HL-60 (cell line): ENCODE measurements at regions not wholly inside any gene's neighbourhood (a gene's known extent, or its start where the extent isn't known, plus 50 kb on each side); places are given as distances from the start of the nearest gene placed in this dataset.

Source experiments
- DNase-seq, 2 experiments: peaks; one replicate each; pipeline ENCODE4 v3.0.0-alpha.2; 2010 to 2020; ENCODE audit warnings: low read depth in 1 of 2, low spot score in 1 of 2
- H3K27ac ChIP-seq: fragments of 250-450 bp; sonication (Bioruptor Pico); replicated peaks from 2 replicates; pipeline ENCODE4 v1.5.1; 2020; ENCODE audit warnings: mild to moderate bottlenecking, moderate library complexity
- H3K27me3 ChIP-seq: fragments of 250-450 bp; sonication (Bioruptor Pico); 2 replicates; pipeline ENCODE4 v1.5.1; 2021; ENCODE audit warnings: mild to moderate bottlenecking, moderate library complexity; ENCODE audit not compliant: insufficient read depth, poor library complexity, severe bottlenecking
- H3K4me3 ChIP-seq: replicated peaks from 2 replicates; pipeline ENCODE4 v1.5.1; 2011; ENCODE audit warnings: mild to moderate bottlenecking, control low read depth, low read length; ENCODE audit not compliant: insufficient read depth
- GABPA ChIP-seq: IDR thresholded peaks from 2 replicates; pipeline ENCODE4 v1.6.1; 2012; ENCODE audit warnings: low read depth
- POLR2AphosphoS5 ChIP-seq: IDR thresholded peaks from 2 replicates; pipeline ENCODE4 v1.6.1; 2012; ENCODE audit warnings: low read depth
- SPI1 ChIP-seq: IDR thresholded peaks from 2 replicates; pipeline ENCODE4 v1.6.1; 2012; ENCODE audit warnings: low read depth, mild to moderate bottlenecking, borderline replicate concordance
- TF ChIP-seq, protein P1 (sequence below): IDR thresholded peaks from one replicate; pipeline ENCODE4 v1.5.1; 2011; ENCODE audit warnings: low read length, control low read depth, inconsistent platforms; ENCODE audit not compliant: insufficient read depth
- TF ChIP-seq, protein P2 (sequence below): IDR thresholded peaks from 2 replicates; pipeline ENCODE4 v1.6.1; 2012; ENCODE audit warnings: low read depth; ENCODE audit not compliant: insufficient replicate concordance

DNA sequence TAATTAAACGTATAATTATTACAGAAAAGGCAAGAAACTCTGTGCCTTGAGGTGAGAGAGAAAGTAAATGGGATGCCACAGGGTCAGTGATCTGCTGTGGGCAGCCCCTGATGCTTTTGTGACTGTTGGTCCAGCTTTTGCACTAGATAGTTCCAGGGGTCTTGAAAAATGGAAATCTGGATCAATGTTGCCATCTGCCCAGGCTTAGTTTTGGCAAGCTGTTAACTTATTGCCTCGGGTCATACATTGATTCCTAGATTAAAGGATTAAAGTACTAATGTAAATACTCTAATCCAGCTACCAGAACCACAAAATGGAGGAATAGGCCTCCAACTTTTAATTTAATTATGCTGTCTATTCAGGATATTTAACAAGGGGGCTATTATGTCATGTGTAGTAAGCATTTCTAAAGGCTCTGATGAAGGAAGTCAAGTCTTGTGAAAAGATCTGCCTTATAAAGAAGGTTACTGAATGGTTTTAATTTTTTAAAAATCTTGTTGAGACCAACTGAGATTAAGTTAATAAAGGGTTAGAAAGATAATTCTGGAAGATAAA lies 376.0 kb upstream of the HS3ST5 start:
- H3K4me3 ChIP-seq, result no peak overlapping the region
- TF ChIP-seq SPI1 (no peak), POLR2AphosphoS5 (no peak), GABPA (no peak)
- TF ChIP-seq, protein P1, sequence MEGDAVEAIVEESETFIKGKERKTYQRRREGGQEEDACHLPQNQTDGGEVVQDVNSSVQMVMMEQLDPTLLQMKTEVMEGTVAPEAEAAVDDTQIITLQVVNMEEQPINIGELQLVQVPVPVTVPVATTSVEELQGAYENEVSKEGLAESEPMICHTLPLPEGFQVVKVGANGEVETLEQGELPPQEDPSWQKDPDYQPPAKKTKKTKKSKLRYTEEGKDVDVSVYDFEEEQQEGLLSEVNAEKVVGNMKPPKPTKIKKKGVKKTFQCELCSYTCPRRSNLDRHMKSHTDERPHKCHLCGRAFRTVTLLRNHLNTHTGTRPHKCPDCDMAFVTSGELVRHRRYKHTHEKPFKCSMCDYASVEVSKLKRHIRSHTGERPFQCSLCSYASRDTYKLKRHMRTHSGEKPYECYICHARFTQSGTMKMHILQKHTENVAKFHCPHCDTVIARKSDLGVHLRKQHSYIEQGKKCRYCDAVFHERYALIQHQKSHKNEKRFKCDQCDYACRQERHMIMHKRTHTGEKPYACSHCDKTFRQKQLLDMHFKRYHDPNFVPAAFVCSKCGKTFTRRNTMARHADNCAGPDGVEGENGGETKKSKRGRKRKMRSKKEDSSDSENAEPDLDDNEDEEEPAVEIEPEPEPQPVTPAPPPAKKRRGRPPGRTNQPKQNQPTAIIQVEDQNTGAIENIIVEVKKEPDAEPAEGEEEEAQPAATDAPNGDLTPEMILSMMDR, result no peak
- TF ChIP-seq, protein P2, sequence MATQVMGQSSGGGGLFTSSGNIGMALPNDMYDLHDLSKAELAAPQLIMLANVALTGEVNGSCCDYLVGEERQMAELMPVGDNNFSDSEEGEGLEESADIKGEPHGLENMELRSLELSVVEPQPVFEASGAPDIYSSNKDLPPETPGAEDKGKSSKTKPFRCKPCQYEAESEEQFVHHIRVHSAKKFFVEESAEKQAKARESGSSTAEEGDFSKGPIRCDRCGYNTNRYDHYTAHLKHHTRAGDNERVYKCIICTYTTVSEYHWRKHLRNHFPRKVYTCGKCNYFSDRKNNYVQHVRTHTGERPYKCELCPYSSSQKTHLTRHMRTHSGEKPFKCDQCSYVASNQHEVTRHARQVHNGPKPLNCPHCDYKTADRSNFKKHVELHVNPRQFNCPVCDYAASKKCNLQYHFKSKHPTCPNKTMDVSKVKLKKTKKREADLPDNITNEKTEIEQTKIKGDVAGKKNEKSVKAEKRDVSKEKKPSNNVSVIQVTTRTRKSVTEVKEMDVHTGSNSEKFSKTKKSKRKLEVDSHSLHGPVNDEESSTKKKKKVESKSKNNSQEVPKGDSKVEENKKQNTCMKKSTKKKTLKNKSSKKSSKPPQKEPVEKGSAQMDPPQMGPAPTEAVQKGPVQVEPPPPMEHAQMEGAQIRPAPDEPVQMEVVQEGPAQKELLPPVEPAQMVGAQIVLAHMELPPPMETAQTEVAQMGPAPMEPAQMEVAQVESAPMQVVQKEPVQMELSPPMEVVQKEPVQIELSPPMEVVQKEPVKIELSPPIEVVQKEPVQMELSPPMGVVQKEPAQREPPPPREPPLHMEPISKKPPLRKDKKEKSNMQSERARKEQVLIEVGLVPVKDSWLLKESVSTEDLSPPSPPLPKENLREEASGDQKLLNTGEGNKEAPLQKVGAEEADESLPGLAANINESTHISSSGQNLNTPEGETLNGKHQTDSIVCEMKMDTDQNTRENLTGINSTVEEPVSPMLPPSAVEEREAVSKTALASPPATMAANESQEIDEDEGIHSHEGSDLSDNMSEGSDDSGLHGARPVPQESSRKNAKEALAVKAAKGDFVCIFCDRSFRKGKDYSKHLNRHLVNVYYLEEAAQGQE, result no peak
- no peaks in the 10 kb centered on the region for H3K27me3 ChIP-seq
- DNase-seq, result no peak
- no peak overlapping the region for H3K27ac ChIP-seq

DNA sequence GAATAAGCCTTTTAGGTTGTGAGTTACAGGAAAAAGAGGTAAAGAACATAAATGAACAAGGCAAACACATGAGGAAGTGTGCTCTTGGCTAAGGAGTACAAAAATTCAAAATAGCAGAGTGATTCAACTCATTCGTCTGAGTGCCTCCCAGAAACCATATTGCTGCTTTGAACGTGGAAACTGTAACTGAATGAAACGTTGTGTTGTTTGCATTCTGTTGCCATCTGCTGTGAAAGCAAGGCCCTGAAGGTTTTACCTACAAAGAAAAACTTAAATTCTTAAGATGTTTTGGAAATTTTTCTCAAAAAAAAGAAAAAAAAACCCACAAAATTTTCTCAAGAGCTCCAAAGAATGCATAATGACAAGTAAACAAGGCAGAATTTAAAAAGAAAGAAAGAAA lies 375.4 kb upstream of the HS3ST5 start:
- no peak for DNase-seq
- Histone ChIP-seq H3K27me3 (no peaks in the 10 kb centered on the region), H3K27ac (no peak overlapping the region), H3K4me3 (no peak overlapping the region)
- TF ChIP-seq POLR2AphosphoS5 (no peak), GABPA (no peak), SPI1 (no peak)
- TF ChIP-seq, protein P2, result no peak
- TF ChIP-seq, protein P1, result no peak

DNA sequence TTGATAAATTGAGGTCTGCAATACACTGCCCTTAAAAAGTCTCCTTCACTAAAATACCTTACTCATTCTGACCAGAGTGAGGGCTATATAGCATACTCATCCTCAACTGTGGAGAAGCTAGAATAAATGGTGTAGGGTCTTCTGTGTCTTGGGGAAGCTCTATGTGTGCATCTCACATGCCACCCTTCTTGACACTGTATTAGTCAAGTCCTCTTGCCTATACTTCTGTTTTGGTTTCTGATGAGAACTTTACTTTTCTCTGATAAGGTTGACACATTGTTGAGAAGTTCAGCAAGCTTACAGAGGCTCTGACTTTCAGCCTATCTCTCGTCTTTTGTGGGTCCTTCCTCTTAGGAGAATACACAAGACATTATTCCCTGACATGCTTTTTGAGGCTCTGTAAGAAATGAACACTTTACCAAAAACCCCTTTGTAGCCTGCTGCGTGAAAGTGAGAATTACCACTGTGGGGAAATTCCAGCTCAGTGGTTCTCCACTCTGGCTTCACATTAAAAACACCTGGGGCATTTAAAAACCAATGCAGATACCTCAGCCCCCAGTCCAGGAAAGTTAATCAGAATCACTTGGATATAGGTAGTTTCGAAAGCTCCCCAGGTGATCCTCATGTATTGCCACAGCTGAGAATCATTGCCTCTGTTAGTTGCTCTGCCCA lies 372.1 kb upstream of the HS3ST5 start:
- no peak overlapping the region for H3K27ac ChIP-seq
- TF ChIP-seq GABPA, result no peak
- TF ChIP-seq, protein P2, result no peak
- TF ChIP-seq, protein P1, result no peak
- TF ChIP-seq POLR2AphosphoS5, result no peak
- TF ChIP-seq SPI1, result no peak
- DNase-seq, result no peak
- H3K27me3 ChIP-seq, result no peaks in the 10 kb centered on the region
- no peak overlapping the region for H3K4me3 ChIP-seq
